HCT116 (cell line): ENCODE measurements at regions not wholly inside any gene's neighbourhood (a gene's known extent, or its start where the extent isn't known, plus 50 kb on each side); places are given as distances from the start of the nearest gene placed in this dataset.

Experiments
- ATAC-seq: fragments of 200-7000 bp; cut with Tn5 transposase; 2 replicates; pipeline ENCODE4 v1.9.1; 2020; ENCODE audit warnings: mild to moderate bottlenecking, moderate library complexity
- BruUV-seq: library from RNA; stranded (reverse); fragments of 400-500 nt; replicated peaks from 2 replicates; lab custom pipeline; 2021; lab: Mats Ljungman, UMichigan
- CTCF ChIA-PET: fragments of 300-600 bp; sonication (Branson Sonifier 250); formaldehyde crosslinking; loops from one replicate; lab custom pipeline; 2021; ENCODE audit warnings: antibody characterized with exemption; lab: Charles Lee
- POLR2A ChIA-PET: fragments of 300-600, 350-600 bp; sonication (Branson Sonifier 250); formaldehyde crosslinking; loops from one replicate; lab custom pipeline; 2021; ENCODE audit warnings: antibody characterized with exemption; lab: Charles Lee
- RAD21 ChIA-PET, 2 experiments: fragments of 300-600 bp; sonication (Branson Sonifier 250); formaldehyde crosslinking; loops; one replicate each; lab custom pipeline; 2023; ENCODE audit warnings: low total read pairs in 2 of 2; ENCODE audit not compliant: uncharacterized antibody in 2 of 2, unreplicated experiment in 2 of 2, low non-redundant PET in 1 of 2; lab: Charles Lee
- DNase-seq: peaks from one replicate; pipeline ENCODE4 v3.0.0-alpha.2; 2010; ENCODE audit warnings: low read depth, low spot score
- H2AFZ ChIP-seq: fragments of 200-600 bp; shearing (Covaris generic), sonication (generic); 2 replicates; pipeline ENCODE4 v1.6.1; 2017; ENCODE audit warnings: low read depth, mixed run types, mixed read lengths, antibody characterized with exemption, low read length; ENCODE audit not compliant: poor library complexity, severe bottlenecking
- H3K27ac ChIP-seq: 2 replicates; pipeline ENCODE4 v1.5.1; 2012; ENCODE audit warnings: low read depth, low read length
- H3K27me3 ChIP-seq: fragments of 200-600 bp; sonication (generic); 2 replicates; pipeline ENCODE4 v1.6.1; 2016; ENCODE audit warnings: mixed run types, low read length, mixed read lengths; ENCODE audit not compliant: insufficient read depth
- H3K36me3 ChIP-seq, 2 experiments: fragments of 200-500 bp in 1 of 2; fragments of 200-600 bp in 1 of 2; sonication (Bioruptor generic) in 1 of 2; sonication (generic) in 1 of 2; 2 replicates each; pipeline versions ENCODE4 v1.5.1 to v1.6.1; 2014 to 2016; ENCODE audit warnings: low read length in 2 of 2, inconsistent platforms in 1 of 2, mixed read lengths in 1 of 2, mixed run types in 1 of 2; ENCODE audit not compliant: insufficient read depth in 2 of 2, control insufficient read depth in 1 of 2
- H3K4me1 ChIP-seq, 2 experiments: fragments of 200-600 bp in 1 of 2; sonication (generic) in 1 of 2; 2 replicates each; pipeline versions ENCODE4 v1.5.1 to v1.6.1; 2012 to 2017; ENCODE audit warnings: low read length in 2 of 2, inconsistent platforms in 1 of 2, mild to moderate bottlenecking in 1 of 2, mixed read lengths in 1 of 2, mixed run types in 1 of 2, moderate library complexity in 1 of 2; ENCODE audit not compliant: insufficient read depth in 2 of 2, control insufficient read depth in 1 of 2
- H3K4me2 ChIP-seq: fragments of 200-600 bp; sonication (generic); 2 replicates; pipeline ENCODE4 v1.6.1; 2017; ENCODE audit warnings: mixed run types, low read length, mixed read lengths
- H3K4me3 ChIP-seq, 2 experiments: fragments of 200-600 bp in 1 of 2; sonication (generic) in 1 of 2; replicated peaks in 1 of 2; 2 replicates each; pipeline ENCODE4 v1.5.1; 2011 to 2016; ENCODE audit warnings: low read length in 2 of 2, control low read depth in 1 of 2, low read depth in 1 of 2, mild to moderate bottlenecking in 1 of 2, mixed read lengths in 1 of 2, mixed run types in 1 of 2
- H3K79me2 ChIP-seq: fragments of 200-600 bp; sonication (generic); 2 replicates; pipeline ENCODE4 v1.6.1; 2017; ENCODE audit warnings: mild to moderate bottlenecking, mixed run types, low read length, moderate library complexity, mixed read lengths; ENCODE audit not compliant: insufficient read depth
- H3K9ac ChIP-seq: fragments of 200-600 bp; sonication (generic); 2 replicates; pipeline ENCODE4 v1.6.1; 2016; ENCODE audit warnings: low read length, mixed read lengths
- H3K9me2 ChIP-seq: fragments of 200-600 bp; sonication (generic), shearing (Covaris generic); 2 replicates; pipeline ENCODE4 v1.6.1; 2017; ENCODE audit warnings: mixed run types, mild to moderate bottlenecking, moderate library complexity; ENCODE audit not compliant: insufficient read depth
- H3K9me3 ChIP-seq, 2 experiments: fragments of 200-500 bp in 1 of 2; fragments of 200-600 bp in 1 of 2; sonication (Bioruptor generic) in 1 of 2; sonication (generic) in 1 of 2; 2 replicates each; pipeline ENCODE4 v1.6.1; 2014 to 2017; ENCODE audit warnings: low read length in 2 of 2, mixed read lengths in 2 of 2, inconsistent platforms in 1 of 2, low read depth in 1 of 2, mild to moderate bottlenecking in 1 of 2, mixed run types in 1 of 2, moderate library complexity in 1 of 2; ENCODE audit not compliant: control insufficient read depth in 1 of 2, insufficient read depth in 1 of 2
- H4K20me1 ChIP-seq: fragments of 200-600 bp; sonication (generic), shearing (Covaris generic); 2 replicates; pipeline ENCODE4 v1.6.1; 2017; ENCODE audit warnings: mixed run types, mild to moderate bottlenecking, moderate library complexity; ENCODE audit not compliant: insufficient read depth
- ELF1 ChIP-seq: IDR thresholded peaks from 2 replicates; pipeline ENCODE4 v1.6.1; 2012; ENCODE audit warnings: low read depth, borderline replicate concordance
- EZH2phosphoT487 ChIP-seq: fragments of 200-600 bp; IDR thresholded peaks from 2 replicates; pipeline ENCODE4 v1.6.1; 2018; ENCODE audit warnings: antibody characterized with exemption, borderline replicate concordance
- FOSL1 ChIP-seq: IDR thresholded peaks from 2 replicates; pipeline ENCODE4 v1.6.1; 2012; ENCODE audit warnings: low read depth
- YY1 ChIP-seq: IDR thresholded peaks from 2 replicates; pipeline ENCODE4 v1.6.1; 2011; ENCODE audit warnings: low read length, low read depth, moderate library complexity, mild to moderate bottlenecking; ENCODE audit not compliant: insufficient replicate concordance; ENCODE audit errors: extremely low read depth
- intact Hi-C: fragments of 100-400 bp; cut with micrococcal nuclease; formaldehyde crosslinking; loops from 2 replicates; pipeline ENCODE4 v1.10.0; 2022
- TF ChIP-seq, protein P1 (sequence below): IDR thresholded peaks from 2 replicates; pipeline ENCODE4 v1.6.1; 2012
- TF ChIP-seq, protein P2 (sequence below): IDR thresholded peaks from 2 replicates; pipeline ENCODE4 v1.6.1; 2011; ENCODE audit warnings: mild to moderate bottlenecking, low read length, moderate library complexity; ENCODE audit not compliant: insufficient replicate concordance; ENCODE audit errors: extremely low read depth

DNA sequence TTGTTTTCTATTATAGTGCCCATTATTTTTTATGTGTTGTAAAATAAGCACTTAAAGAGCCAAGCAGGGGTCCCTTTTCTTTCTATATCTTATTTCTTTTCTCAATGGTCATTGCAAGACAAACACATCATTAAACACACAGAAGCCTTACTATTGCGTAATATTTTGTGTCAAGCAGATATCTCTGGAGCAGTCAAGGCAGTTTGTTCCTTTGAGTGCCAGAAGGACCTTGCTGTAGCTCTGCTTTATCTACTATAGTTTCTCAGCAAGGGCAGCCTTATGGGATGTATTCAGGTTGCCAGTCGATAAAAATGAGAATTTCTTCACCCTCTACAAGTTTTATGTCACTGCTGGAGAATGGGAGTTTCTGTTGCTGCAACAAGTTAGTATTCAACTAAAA is 319.3 kb downstream of the TDRD3 start (continued):
- TF ChIP-seq, protein P1, sequence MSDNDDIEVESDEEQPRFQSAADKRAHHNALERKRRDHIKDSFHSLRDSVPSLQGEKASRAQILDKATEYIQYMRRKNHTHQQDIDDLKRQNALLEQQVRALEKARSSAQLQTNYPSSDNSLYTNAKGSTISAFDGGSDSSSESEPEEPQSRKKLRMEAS: no peak
- TF ChIP-seq, protein P2, sequence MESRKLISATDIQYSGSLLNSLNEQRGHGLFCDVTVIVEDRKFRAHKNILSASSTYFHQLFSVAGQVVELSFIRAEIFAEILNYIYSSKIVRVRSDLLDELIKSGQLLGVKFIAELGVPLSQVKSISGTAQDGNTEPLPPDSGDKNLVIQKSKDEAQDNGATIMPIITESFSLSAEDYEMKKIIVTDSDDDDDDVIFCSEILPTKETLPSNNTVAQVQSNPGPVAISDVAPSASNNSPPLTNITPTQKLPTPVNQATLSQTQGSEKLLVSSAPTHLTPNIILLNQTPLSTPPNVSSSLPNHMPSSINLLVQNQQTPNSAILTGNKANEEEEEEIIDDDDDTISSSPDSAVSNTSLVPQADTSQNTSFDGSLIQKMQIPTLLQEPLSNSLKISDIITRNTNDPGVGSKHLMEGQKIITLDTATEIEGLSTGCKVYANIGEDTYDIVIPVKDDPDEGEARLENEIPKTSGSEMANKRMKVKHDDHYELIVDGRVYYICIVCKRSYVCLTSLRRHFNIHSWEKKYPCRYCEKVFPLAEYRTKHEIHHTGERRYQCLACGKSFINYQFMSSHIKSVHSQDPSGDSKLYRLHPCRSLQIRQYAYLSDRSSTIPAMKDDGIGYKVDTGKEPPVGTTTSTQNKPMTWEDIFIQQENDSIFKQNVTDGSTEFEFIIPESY: no peak
- no peak for TF ChIP-seq YY1
- TF ChIP-seq FOSL1: no peak
- TF ChIP-seq, all 23 proteins: peak for 0

DNA sequence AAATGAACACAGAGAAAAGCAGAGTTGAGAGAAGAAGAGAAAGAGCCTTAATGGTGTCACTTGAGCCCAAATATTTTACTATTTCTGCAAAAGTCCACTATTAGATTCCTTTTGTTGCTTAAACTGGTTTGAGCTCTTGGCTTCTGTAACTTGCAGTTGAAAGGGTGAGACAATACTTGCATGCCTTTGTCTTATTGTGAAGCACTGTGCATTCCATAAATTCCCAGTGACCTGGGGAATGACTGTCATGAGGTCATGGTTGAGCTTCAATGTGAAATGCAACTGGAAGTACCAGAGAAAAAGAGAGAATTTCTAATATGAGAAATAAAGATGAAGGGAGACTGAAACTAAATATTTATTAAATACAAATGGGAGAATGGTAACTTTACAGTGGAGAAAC is 310.9 kb downstream of the TDRD3 start:
- Histone ChIP-seq H3K9me3 (no peaks in the 10 kb centered on the region), H3K4me1 (no peaks in the 10 kb centered on the region), H3K79me2 (no peaks in the 10 kb centered on the region), H3K9me2 (no peaks in the 10 kb centered on the region), H4K20me1 (no peaks in the 10 kb centered on the region), H3K27ac (no peak overlapping the region), H3K27me3 (no peaks in the 10 kb centered on the region; the same call in 1 of the 2 replicates), H3K4me2 (no peak overlapping the region), H3K4me3 (no peak overlapping the region), H2AFZ (no peak overlapping the region), H3K9ac (no peak overlapping the region), H3K36me3 (no peaks in the 10 kb centered on the region)
- ChIA-PET CTCF (no interaction called here), POLR2A (no interaction called here), RAD21 (no interaction called here)
- ATAC-seq: no peak
- no peak for TF ChIP-seq EZH2phosphoT487
- TF ChIP-seq FOSL1: no peak
- no peak for TF ChIP-seq ELF1
- no peak for TF ChIP-seq YY1
- BruUV-seq: no TSS peak
- intact Hi-C loops: no loop called here
- no peak for DNase-seq
